Kasumi-1 (cell line): ENCODE measurements at regions not wholly inside any gene's neighbourhood (a gene's known extent, or its start where the extent isn't known, plus 50 kb on each side); places are given as distances from the start of the nearest gene placed in this dataset.
A peak's percentile ranks its signal among the peaks of the same experiment; 100 is the strongest.
"Not testable (repeated sequence)": the region's sequence is repeated elsewhere in the genome, so short reads cannot be mapped to it uniquely, and the experiment has no call there.

Experiments used
- DNase-seq, 2 experiments: peaks; one replicate each; lab custom pipeline; 2025; lab: John Stamatoyannopoulos, UW

DNA sequence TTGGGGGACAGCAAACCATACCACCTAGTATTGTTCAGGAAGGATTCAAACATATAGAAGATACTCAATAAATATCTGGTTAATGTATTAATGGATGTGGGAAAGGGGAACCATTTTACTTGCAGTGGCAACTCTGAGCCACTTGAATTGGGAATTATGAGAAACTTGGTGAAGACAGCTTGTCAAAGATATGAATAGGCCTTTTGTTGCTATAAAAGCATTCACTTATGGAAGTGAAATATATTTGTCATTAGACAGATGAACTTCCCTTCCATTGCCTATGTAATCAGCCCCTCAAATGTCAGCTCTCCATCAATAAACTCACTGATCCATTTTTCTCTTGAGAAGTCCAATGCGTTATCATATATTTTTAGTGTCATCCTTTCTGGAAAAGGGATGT lies 56.1 kb downstream of the GPR85 start:
- DNase-seq: no peak

DNA sequence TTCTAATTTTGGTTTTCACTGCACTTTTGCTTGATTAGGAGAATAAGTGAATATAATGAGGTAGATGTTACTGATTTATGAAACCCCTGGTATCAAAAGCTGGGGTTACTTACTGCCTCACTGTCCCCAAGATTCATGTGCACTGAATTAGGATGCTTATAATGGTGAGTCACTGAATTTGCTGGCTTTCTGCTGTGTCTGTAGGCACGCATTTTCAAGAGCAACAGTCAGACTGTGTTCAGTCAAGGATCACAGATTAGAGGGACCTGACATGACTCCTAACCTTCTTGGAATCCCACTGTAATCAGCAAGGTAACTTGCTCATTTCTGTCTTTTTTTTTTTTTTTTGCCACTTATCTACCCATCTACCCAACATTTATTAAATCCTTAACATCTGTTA lies 59.7 kb downstream of the GPR85 start:
- no peak for DNase-seq

GRCh38 chr7:113017144-113017857 lies 69.3 kb downstream of the GPR85 start:
- not testable (repeated sequence) for DNase-seq

DNA sequence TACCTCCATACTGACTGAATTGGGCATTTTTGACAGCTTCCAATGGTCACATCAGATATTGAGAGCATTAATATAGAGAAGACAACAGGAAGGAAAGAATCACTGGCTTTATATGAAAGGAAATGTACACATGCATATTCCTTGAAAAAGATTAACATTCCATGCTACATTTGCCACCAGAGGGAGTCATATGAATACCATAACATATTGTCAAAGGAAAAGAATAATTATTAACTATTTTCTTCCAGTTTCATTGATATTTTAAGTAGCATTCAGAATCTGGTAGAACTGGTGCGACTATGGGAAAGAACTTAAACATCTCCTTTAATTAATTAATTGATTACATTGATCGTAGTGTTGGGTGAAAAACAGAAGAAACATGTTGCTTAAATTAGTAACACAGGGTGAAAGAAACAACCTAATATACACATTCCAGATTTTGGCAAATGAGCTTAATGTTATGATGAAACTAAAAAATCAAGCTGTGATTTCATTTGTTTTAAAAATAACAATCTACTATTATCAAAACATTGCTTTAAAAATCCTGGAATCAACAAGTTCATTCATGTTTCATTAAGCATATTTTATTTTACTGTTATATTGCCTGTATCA lies 71.5 kb downstream of the GPR85 start:
- peak; percentile 24 to 38 for DNase-seq

DNA sequence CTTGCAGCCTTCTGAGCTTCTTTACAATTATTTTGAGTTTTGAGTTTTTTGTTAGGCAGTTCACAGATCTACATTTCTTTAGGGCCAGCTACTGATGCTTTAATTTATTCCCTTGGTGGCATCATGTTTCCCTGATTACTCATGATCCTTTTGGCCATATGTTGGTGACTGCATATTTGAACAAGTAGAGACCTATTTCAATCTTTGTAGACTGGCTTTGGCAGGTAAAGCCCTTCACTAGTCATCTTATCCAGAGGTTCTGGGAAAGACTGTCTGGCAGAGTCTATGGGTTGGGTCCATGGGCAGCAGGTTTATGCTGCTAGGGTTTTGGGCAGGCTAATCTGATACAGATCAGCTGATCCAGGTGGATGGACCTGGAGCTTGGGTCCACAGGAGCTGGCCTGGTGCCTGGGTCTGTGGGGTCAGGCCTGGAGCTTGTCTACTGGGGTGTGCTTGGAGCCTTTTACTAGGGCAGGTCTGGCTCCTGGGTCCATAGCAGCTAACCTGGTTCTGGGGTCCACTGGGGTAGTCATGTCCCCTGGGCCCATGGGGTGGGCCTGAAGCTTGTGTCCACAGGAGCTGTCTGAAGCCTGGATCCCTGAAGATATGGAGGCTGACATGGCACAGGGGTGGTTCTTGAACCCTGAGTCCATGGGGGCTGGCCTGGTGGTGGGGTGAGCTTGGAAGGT lies 72.7 kb downstream of the GPR85 start:
- no peak for DNase-seq

- DNase-seq: not testable (repeated sequence)
These were observed 73.8 kb downstream of the GPR85 start for GRCh38 chr7:113012862-113013261.

GRCh38 chr7:113010377-113010776 lies 76.2 kb downstream of the GPR85 start:
- DNase-seq: no peak

DNA sequence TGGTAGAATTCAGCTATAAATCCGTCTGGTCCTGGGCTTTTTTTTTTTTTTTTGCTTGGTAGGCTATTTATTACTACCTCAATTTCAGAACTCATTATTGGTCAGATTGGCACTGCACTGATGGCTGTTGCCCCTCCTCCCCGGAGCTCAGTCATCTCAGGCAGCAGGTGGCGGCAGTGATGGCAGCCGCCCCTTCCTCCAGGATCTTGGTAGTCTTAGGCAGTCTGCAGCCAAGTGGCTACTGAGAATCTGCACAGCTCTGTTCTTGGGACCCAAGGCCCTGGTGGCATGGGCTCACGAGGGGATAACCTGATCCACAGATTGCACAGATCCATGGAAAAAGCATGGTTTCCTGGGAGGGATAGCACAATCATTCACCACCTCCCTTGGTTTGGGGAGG lies 77.9 kb downstream of the GPR85 start:
- DNase-seq: no peak

DNA sequence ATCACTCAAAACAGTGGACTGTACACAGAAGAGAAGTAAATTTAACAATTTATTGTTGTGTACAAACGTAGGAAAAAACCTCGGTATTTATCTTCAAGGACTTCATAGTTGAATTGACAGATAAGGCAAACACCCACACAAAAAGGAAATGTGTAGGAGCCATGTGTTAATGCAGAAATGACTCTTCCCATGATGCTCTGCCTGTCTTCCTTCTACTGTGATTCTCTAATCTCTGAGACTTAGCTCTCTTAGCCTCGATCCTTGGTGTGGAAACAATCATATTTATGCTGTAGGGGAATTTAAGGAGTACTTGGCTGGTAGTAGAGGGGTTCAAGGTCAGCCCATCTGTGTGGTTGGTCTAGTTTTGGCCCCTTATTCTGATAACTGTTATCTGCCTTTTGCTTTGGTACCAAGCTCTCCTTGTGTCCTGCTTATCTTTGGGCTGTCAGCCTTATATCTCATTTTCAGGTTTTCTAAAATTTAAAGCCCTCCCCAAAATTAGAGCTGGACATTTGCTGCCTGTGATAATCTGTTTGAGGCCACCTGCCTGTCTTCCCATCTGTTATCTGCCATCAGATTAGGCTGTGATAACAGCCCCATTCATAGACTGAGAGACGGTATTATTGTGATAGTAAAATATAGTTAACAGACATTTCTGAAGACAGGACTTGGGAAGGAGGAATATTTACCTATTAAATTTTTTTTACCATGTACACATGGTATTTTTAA lies 81.7 kb downstream of the GPR85 start:
- DNase-seq: no peak

DNA sequence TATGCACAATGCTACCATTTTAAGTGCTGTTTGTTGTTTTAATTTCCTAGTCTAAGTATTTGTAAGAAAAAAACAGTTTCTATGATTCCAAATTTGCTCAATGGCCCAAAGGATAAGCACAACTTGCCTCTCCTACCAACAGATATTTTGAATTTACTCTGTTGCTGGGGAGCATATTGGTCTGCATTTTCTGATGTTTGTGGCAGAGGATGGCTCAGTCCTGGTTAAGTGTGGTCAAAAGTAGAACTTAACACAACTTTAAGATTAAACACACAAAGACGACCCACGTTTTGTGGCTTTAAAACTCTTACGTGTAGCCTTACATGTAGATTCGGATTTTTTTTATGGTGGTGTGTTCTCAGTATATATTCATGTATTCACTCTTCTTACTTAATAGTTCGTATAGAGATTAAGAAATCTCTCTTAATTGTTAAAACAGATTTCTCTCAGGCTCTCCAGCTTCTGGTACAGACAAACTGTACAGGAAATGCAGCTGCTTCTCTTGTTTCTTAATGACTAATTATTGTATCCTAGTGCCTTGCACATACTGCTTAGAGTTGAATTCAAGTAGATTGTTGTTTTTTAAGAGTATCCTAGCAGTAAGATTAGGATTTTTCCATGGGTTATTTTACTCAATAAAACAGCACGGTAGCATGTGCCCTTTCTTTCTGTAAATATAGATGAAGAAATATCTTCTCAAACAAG lies 86.2 kb downstream of the GPR85 start:
- no peak for DNase-seq

DNA sequence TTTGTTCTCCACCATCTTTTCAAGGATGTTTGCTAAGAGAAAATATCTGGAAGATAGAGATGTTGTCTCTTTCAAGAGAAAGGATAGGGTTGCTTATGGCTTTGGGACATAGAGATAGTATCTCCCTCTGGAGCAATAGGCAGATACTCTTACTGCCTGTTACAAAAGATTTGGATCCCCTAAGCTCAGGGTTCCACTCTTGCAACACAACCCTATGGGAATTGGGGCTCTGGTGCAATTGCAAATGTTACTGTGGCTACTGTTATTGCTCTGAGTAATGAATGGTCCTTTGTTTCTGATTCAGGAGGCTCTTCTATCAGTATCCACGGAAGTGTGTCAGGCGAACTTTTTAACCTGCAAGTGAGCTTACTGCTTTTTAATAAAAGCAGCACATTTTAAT lies 88.8 kb downstream of the GPR85 start:
- no peak for DNase-seq

DNA sequence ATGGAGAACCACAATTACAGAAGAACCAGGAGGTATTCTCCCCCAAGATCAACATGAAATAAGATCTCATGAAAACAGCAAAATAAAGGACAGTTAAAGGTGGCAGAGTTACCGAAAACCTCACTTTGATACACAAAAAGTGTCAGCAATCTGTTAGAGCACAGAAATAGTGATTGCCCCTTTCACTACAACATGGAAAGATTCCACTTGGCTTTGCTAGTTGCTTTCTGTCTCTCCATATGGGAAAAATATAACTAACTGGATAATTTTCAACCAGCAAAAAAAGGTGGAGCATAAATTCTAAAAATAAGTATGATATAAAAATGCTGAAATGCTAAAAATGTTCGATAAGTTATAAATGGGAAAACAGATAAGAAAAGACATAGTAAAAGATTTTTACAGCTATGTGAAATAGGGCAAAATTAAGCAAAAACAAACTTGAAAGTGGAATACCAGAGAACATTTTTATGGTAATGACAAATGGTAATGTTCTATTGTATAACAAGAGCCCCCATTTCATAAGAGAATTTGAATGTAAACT lies 90.2 kb downstream of the GPR85 start:
- DNase-seq: no peak

DNA sequence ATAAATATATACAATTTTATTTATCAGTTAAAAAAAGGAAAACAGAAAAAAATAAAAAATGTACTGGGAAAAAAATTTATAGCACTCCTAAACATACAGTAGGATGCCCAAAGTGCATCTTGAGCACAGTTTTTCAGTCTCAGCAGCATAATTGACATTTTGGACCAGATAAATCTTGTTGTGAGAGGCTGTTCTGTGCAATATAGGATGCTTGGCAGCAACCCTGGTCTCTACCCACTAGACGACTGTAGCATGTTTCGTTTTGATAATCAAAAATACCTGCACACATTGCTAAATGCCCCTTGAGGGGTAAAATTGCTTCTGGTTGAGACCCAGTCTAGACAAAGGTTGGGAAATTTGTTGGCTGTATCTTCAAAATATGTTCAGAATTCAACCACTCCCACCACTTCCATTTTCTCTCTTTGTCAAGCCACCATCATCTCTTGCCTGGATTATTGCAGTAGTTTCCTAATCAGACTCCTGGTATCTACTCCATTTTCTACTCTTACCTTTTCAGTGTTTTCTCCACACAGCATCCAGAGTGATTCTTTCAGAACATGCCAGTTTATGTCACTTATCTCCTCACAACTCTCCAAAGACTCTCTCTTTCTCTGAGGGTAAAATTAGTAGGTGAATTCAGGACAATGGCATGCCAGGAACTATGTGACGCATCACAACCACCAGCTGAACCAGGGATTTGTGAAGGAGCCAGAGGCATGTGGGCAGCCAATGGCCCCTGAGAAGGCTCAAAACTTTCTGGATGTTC lies 91.4 kb downstream of the GPR85 start:
- DNase-seq: no peak

DNA sequence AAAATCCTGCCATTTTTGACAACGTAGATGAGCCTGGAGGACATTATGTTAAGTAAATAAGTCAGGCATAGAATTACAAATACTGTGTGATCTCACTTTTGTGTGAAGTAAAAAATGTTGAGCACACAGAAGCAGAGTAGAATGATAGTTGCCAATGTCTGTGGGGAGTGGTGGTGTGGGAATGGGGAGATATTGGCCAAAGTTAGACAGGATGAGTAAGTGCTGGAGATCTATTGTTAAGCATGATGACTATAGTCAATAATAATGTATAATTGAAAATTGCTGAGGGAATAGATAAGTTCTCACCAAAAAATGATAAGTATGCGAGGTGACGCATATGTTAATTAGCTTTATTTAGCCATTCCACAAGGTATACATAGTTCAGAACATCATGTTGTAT lies 92.0 kb downstream of the GPR85 start:
- DNase-seq: no peak

DNA sequence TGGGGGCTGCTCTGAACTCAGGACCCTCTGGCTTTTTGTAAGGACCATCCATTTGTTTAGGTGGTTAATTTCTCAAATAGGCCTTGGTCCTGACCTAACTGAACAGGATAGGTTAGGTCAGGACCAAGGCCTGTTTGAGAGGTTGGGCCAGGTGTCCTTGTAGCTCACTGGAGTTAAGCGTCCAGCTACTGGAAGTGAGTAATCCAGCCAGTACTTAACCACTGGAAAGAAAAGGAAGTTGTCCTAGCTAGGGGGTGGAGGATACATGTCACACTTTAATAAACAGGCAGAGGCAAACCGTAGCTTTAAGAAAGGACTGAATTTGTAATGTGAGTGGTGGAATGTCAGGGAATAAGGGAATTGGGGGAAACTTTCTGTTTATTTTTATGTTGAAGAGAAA lies 96.0 kb downstream of the GPR85 start:
- peak; percentile 30 to 32 for DNase-seq

- DNase-seq: no peak
These were observed 97.1 kb downstream of the GPR85 start for GRCh38 chr7:112989531-112989930.

DNA sequence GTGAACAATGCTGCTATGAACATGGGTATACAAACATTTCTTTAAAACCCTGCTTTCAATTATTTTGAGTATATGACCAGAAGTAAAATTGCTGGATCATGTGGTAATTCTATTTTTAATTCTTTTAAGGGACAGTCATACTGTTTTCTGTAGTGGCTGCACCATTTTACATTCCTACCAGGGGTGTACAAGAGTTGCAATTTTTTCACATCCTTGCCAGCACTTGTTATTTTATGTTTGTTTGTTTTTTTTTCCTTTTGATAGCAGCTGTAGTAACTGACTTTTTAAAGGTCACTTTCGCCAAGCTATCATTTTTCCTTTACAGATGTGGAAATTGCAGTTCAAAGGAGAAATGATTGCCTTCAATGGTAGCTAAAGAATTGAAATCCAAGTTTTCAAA lies 99.5 kb downstream of the GPR85 start:
- DNase-seq: no peak

DNA sequence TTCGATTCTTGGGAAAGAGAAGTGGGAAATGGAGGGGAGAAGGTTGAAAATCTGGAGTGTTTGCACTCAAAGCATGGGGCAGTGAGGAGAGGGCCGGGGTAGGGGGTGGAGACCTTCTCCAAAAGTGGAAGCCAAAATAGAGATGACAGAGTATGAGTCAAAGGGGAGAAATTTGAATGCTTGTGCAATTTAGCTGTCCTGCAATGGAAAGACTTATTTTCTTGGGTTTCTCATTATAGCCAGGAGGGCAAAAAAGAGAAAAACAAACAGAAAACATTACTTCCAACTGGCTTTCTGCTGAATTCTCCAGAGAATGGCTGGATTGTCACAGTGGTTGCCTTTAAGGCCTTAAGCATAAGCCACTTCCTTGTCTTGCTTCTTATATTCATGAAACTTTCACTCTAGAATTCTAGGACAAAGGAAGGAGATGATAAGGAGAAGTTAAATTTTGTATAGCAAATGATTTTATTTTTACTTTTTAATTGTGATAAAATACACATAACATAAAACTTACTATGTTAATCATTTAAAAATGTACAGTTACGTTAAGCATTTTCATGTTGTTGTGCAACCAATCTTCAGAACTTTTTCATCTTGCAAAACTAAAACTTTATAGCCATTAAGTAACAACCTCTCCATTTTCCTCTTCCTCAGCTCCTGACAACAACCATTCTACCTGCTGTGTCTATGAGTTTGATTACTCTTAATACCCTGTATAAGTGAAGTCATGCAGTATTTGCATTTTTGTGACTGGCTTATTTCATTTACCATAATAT lies 100.2 kb downstream of the GPR85 start:
- no peak for DNase-seq

GRCh38 chr7:112985377-112985987 lies 101.1 kb downstream of the GPR85 start:
- DNase-seq: no peak
